Breast epithelium (tissue), 3 donors: ENCODE measurements at regions not wholly inside any gene's neighbourhood (a gene's known extent, or its start where the extent isn't known, plus 50 kb on each side); places are given as distances from the start of the nearest gene placed in this dataset.

Experiments used
- POLR2A ChIP-seq: fragments of 450-650 bp; IDR thresholded peaks from one replicate; pipeline ENCODE4 v1.6.1; 2016; ENCODE audit warnings: antibody characterized with exemption, mild to moderate bottlenecking, moderate library complexity
- POLR2AphosphoS5 ChIP-seq, 3 donors: sonication (generic); formaldehyde crosslinking; IDR thresholded peaks; one replicate each; pipeline ENCODE4 v1.6.1; 2017; ENCODE audit warnings: antibody characterized with exemption in 3 of 3
- TF ChIP-seq, protein P1 (sequence below), 3 donors: fragments of 450-650 bp; IDR thresholded peaks; one replicate each; pipeline ENCODE4 v1.5.1; 2016 to 2017; ENCODE audit warnings: antibody characterized with exemption in 3 of 3, mild to moderate bottlenecking in 3 of 3, moderate library complexity in 3 of 3

DNA sequence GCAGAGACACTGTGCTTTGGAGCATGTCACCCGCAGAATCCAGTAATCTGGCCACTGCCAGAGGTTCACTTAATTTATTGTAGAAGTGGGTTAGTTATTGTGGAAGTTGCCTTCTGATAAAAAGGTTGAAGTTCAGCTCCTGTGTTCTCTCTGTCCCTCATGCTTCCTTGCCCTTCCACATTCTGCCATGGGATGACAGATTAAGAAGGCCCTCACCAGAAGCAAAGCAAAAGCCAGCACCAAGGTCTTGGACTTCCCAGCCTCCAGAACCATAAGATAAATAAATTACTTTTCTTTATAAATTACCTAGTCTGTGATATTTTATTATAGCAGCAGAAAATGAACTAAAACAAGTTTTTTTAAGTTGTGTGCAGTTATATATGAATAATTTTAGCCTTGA, 145.0 kb upstream of the SH3BP4 start:
- TF ChIP-seq, protein P1, sequence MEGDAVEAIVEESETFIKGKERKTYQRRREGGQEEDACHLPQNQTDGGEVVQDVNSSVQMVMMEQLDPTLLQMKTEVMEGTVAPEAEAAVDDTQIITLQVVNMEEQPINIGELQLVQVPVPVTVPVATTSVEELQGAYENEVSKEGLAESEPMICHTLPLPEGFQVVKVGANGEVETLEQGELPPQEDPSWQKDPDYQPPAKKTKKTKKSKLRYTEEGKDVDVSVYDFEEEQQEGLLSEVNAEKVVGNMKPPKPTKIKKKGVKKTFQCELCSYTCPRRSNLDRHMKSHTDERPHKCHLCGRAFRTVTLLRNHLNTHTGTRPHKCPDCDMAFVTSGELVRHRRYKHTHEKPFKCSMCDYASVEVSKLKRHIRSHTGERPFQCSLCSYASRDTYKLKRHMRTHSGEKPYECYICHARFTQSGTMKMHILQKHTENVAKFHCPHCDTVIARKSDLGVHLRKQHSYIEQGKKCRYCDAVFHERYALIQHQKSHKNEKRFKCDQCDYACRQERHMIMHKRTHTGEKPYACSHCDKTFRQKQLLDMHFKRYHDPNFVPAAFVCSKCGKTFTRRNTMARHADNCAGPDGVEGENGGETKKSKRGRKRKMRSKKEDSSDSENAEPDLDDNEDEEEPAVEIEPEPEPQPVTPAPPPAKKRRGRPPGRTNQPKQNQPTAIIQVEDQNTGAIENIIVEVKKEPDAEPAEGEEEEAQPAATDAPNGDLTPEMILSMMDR (IDR thresholded peaks at IDR 0.05): no peak
- TF ChIP-seq POLR2A: no peak
- TF ChIP-seq POLR2AphosphoS5 (IDR thresholded peaks at IDR 0.05): no peak
